HCT116 (cell line): ENCODE measurements at regions not wholly inside any gene's neighbourhood (a gene's known extent, or its start where the extent isn't known, plus 50 kb on each side); places are given as distances from the start of the nearest gene placed in this dataset.

ENCODE experiments used
- ATAC-seq: fragments of 200-7000 bp; cut with Tn5 transposase; 2 replicates; pipeline ENCODE4 v1.9.1; 2020; ENCODE audit warnings: mild to moderate bottlenecking, moderate library complexity
- BruUV-seq: library from RNA; stranded (reverse); fragments of 400-500 nt; replicated peaks from 2 replicates; lab custom pipeline; 2021; lab: Mats Ljungman, UMichigan
- CTCF ChIA-PET: fragments of 300-600 bp; sonication (Branson Sonifier 250); formaldehyde crosslinking; loops from one replicate; lab custom pipeline; 2021; ENCODE audit warnings: antibody characterized with exemption; lab: Charles Lee
- POLR2A ChIA-PET: fragments of 300-600, 350-600 bp; sonication (Branson Sonifier 250); formaldehyde crosslinking; loops from one replicate; lab custom pipeline; 2021; ENCODE audit warnings: antibody characterized with exemption; lab: Charles Lee
- RAD21 ChIA-PET, 2 experiments: fragments of 300-600 bp; sonication (Branson Sonifier 250); formaldehyde crosslinking; loops; one replicate each; lab custom pipeline; 2023; ENCODE audit warnings: low total read pairs in 2 of 2; ENCODE audit not compliant: uncharacterized antibody in 2 of 2, unreplicated experiment in 2 of 2, low non-redundant PET in 1 of 2; lab: Charles Lee
- DNase-seq: peaks from one replicate; pipeline ENCODE4 v3.0.0-alpha.2; 2010; ENCODE audit warnings: low read depth, low spot score
- H2AFZ ChIP-seq: fragments of 200-600 bp; shearing (Covaris generic), sonication (generic); 2 replicates; pipeline ENCODE4 v1.6.1; 2017; ENCODE audit warnings: low read depth, mixed run types, mixed read lengths, antibody characterized with exemption, low read length; ENCODE audit not compliant: poor library complexity, severe bottlenecking
- H3K27ac ChIP-seq: 2 replicates; pipeline ENCODE4 v1.5.1; 2012; ENCODE audit warnings: low read depth, low read length
- H3K27me3 ChIP-seq: fragments of 200-600 bp; sonication (generic); 2 replicates; pipeline ENCODE4 v1.6.1; 2016; ENCODE audit warnings: mixed run types, low read length, mixed read lengths; ENCODE audit not compliant: insufficient read depth
- H3K36me3 ChIP-seq, 2 experiments: fragments of 200-500 bp in 1 of 2; fragments of 200-600 bp in 1 of 2; sonication (Bioruptor generic) in 1 of 2; sonication (generic) in 1 of 2; 2 replicates each; pipeline versions ENCODE4 v1.5.1 to v1.6.1; 2014 to 2016; ENCODE audit warnings: low read length in 2 of 2, inconsistent platforms in 1 of 2, mixed read lengths in 1 of 2, mixed run types in 1 of 2; ENCODE audit not compliant: insufficient read depth in 2 of 2, control insufficient read depth in 1 of 2
- H3K4me1 ChIP-seq, 2 experiments: fragments of 200-600 bp in 1 of 2; sonication (generic) in 1 of 2; 2 replicates each; pipeline versions ENCODE4 v1.5.1 to v1.6.1; 2012 to 2017; ENCODE audit warnings: low read length in 2 of 2, inconsistent platforms in 1 of 2, mild to moderate bottlenecking in 1 of 2, mixed read lengths in 1 of 2, mixed run types in 1 of 2, moderate library complexity in 1 of 2; ENCODE audit not compliant: insufficient read depth in 2 of 2, control insufficient read depth in 1 of 2
- H3K4me2 ChIP-seq: fragments of 200-600 bp; sonication (generic); 2 replicates; pipeline ENCODE4 v1.6.1; 2017; ENCODE audit warnings: mixed run types, low read length, mixed read lengths
- H3K4me3 ChIP-seq, 2 experiments: fragments of 200-600 bp in 1 of 2; sonication (generic) in 1 of 2; replicated peaks in 1 of 2; 2 replicates each; pipeline ENCODE4 v1.5.1; 2011 to 2016; ENCODE audit warnings: low read length in 2 of 2, control low read depth in 1 of 2, low read depth in 1 of 2, mild to moderate bottlenecking in 1 of 2, mixed read lengths in 1 of 2, mixed run types in 1 of 2
- H3K79me2 ChIP-seq: fragments of 200-600 bp; sonication (generic); 2 replicates; pipeline ENCODE4 v1.6.1; 2017; ENCODE audit warnings: mild to moderate bottlenecking, mixed run types, low read length, moderate library complexity, mixed read lengths; ENCODE audit not compliant: insufficient read depth
- H3K9ac ChIP-seq: fragments of 200-600 bp; sonication (generic); 2 replicates; pipeline ENCODE4 v1.6.1; 2016; ENCODE audit warnings: low read length, mixed read lengths
- H3K9me2 ChIP-seq: fragments of 200-600 bp; sonication (generic), shearing (Covaris generic); 2 replicates; pipeline ENCODE4 v1.6.1; 2017; ENCODE audit warnings: mixed run types, mild to moderate bottlenecking, moderate library complexity; ENCODE audit not compliant: insufficient read depth
- H3K9me3 ChIP-seq, 2 experiments: fragments of 200-500 bp in 1 of 2; fragments of 200-600 bp in 1 of 2; sonication (Bioruptor generic) in 1 of 2; sonication (generic) in 1 of 2; 2 replicates each; pipeline ENCODE4 v1.6.1; 2014 to 2017; ENCODE audit warnings: low read length in 2 of 2, mixed read lengths in 2 of 2, inconsistent platforms in 1 of 2, low read depth in 1 of 2, mild to moderate bottlenecking in 1 of 2, mixed run types in 1 of 2, moderate library complexity in 1 of 2; ENCODE audit not compliant: control insufficient read depth in 1 of 2, insufficient read depth in 1 of 2
- H4K20me1 ChIP-seq: fragments of 200-600 bp; sonication (generic), shearing (Covaris generic); 2 replicates; pipeline ENCODE4 v1.6.1; 2017; ENCODE audit warnings: mixed run types, mild to moderate bottlenecking, moderate library complexity; ENCODE audit not compliant: insufficient read depth
- CBX3 ChIP-seq: IDR thresholded peaks from 2 replicates; pipeline ENCODE4 v1.6.1; 2012; ENCODE audit warnings: low read depth
- EGR1 ChIP-seq: IDR thresholded peaks from 2 replicates; pipeline ENCODE4 v1.6.1; 2012; ENCODE audit warnings: low read depth
- ELF1 ChIP-seq: IDR thresholded peaks from 2 replicates; pipeline ENCODE4 v1.6.1; 2012; ENCODE audit warnings: low read depth, borderline replicate concordance
- EZH2phosphoT487 ChIP-seq: fragments of 200-600 bp; IDR thresholded peaks from 2 replicates; pipeline ENCODE4 v1.6.1; 2018; ENCODE audit warnings: antibody characterized with exemption, borderline replicate concordance
- FOSL1 ChIP-seq: IDR thresholded peaks from 2 replicates; pipeline ENCODE4 v1.6.1; 2012; ENCODE audit warnings: low read depth
- JUND ChIP-seq: IDR thresholded peaks from 2 replicates; pipeline ENCODE4 v1.6.1; 2012
- RAD21 ChIP-seq: IDR thresholded peaks from 2 replicates; pipeline ENCODE4 v1.6.1; 2012; ENCODE audit warnings: low read depth, mild to moderate bottlenecking
- SP1 ChIP-seq: IDR thresholded peaks from 2 replicates; pipeline ENCODE4 v1.6.1; 2012; ENCODE audit warnings: low read depth
- TCF7L2 ChIP-seq: IDR thresholded peaks from 2 replicates; pipeline ENCODE4 v1.7.0; 2011; ENCODE audit warnings: borderline replicate concordance, inconsistent platforms; ENCODE audit not compliant: insufficient read depth, insufficient read length; ENCODE audit errors: extremely low read depth
- ZFX ChIP-seq: fragments of 450-650 bp; IDR thresholded peaks from 2 replicates; pipeline ENCODE4 v1.6.1; 2017
- ZNF274 ChIP-seq: fragments of 200-500 bp; sonication (Bioruptor generic); IDR thresholded peaks from 2 replicates; pipeline ENCODE4 v1.6.1; 2014; ENCODE audit warnings: mild to moderate bottlenecking, low read depth, low read length, inconsistent platforms
- intact Hi-C: fragments of 100-400 bp; cut with micrococcal nuclease; formaldehyde crosslinking; loops from 2 replicates; pipeline ENCODE4 v1.10.0; 2022
- TF ChIP-seq, protein P1 (sequence below), 3 experiments: fragments of 200-600 bp in 1 of 3; sonication (generic) in 1 of 3; IDR thresholded peaks in 2 of 3; conservative IDR thresholded peaks in 1 of 3; 2 replicates each; pipeline ENCODE4 v1.5.1; 2012 to 2017; ENCODE audit warnings: low read depth in 2 of 3, low read length in 2 of 3, antibody characterized with exemption in 1 of 3, borderline replicate concordance in 1 of 3, control low read depth in 1 of 3, mild to moderate bottlenecking in 1 of 3, mixed read lengths in 1 of 3, mixed run types in 1 of 3, moderate library complexity in 1 of 3; ENCODE audit not compliant: insufficient read depth in 1 of 3
- TF ChIP-seq, protein P2 (sequence below): IDR thresholded peaks from 2 replicates; pipeline ENCODE4 v1.6.1; 2012
- TF ChIP-seq, protein P3 (sequence below): IDR thresholded peaks from 2 replicates; pipeline ENCODE4 v1.6.1; 2012; ENCODE audit warnings: low read depth

DNA sequence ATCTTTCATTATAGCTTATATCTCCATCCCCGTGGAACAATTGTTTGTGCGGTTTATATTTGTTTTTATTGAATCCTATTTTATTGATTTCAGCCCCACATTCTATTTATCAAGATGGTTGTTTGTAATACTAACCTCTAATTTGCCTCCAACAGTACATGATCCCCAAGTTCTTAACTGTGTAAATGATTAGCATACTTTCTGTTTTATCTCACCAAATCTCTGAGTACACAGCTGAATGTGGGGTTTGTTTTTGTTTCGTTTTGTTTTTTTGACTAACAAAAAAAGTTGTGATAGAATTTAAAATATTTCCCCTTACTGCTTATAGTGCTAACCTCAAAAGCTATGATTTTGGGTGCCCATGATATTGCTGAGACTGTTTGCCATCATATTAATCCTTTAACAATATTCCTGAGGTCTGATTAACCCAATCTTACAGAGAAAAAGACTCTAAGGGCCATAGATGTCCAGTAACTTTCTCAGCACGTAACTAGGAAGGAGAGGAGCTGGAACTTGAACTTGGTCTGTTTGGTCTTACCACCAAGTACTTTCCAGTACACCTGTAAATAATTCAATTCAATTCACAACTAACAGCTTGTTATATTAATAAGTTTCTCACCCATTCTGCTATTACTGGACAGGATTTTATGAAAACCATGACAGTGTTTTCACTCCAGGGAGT is 789.8 kb downstream of the TUSC7 start:
- Histone ChIP-seq H3K4me1 (no peaks in the 10 kb centered on the region), H3K4me2 (no peak overlapping the region), H3K9me2 (no peaks in the 10 kb centered on the region), H2AFZ (no peak overlapping the region)
- intact Hi-C loops = no loop called here
- ChIA-PET RAD21 (no interaction called here), POLR2A (no interaction called here), CTCF (no interaction called here)
- TF ChIP-seq EZH2phosphoT487 (no peak), TCF7L2 (no peak), JUND (no peak), ZNF274 (no peak), FOSL1 (no peak), EGR1 (no peak), CBX3 (no peak), SP1 (no peak), ELF1 (no peak), RAD21 (no peak), ZFX (no peak)
- TF ChIP-seq, protein P1, sequence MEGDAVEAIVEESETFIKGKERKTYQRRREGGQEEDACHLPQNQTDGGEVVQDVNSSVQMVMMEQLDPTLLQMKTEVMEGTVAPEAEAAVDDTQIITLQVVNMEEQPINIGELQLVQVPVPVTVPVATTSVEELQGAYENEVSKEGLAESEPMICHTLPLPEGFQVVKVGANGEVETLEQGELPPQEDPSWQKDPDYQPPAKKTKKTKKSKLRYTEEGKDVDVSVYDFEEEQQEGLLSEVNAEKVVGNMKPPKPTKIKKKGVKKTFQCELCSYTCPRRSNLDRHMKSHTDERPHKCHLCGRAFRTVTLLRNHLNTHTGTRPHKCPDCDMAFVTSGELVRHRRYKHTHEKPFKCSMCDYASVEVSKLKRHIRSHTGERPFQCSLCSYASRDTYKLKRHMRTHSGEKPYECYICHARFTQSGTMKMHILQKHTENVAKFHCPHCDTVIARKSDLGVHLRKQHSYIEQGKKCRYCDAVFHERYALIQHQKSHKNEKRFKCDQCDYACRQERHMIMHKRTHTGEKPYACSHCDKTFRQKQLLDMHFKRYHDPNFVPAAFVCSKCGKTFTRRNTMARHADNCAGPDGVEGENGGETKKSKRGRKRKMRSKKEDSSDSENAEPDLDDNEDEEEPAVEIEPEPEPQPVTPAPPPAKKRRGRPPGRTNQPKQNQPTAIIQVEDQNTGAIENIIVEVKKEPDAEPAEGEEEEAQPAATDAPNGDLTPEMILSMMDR (IDR thresholded peaks at IDR 0.05 in 2 of 3, conservative IDR thresholded peaks at IDR 0.05 in 1 of 3; ENCODE audit: borderline replicate concordance in 1 of 3, insufficient read depth in 1 of 3, low read depth in 2 of 3, low read length in 2 of 3) = no peak
- TF ChIP-seq, protein P2, sequence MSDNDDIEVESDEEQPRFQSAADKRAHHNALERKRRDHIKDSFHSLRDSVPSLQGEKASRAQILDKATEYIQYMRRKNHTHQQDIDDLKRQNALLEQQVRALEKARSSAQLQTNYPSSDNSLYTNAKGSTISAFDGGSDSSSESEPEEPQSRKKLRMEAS = no peak
- TF ChIP-seq, protein P3, sequence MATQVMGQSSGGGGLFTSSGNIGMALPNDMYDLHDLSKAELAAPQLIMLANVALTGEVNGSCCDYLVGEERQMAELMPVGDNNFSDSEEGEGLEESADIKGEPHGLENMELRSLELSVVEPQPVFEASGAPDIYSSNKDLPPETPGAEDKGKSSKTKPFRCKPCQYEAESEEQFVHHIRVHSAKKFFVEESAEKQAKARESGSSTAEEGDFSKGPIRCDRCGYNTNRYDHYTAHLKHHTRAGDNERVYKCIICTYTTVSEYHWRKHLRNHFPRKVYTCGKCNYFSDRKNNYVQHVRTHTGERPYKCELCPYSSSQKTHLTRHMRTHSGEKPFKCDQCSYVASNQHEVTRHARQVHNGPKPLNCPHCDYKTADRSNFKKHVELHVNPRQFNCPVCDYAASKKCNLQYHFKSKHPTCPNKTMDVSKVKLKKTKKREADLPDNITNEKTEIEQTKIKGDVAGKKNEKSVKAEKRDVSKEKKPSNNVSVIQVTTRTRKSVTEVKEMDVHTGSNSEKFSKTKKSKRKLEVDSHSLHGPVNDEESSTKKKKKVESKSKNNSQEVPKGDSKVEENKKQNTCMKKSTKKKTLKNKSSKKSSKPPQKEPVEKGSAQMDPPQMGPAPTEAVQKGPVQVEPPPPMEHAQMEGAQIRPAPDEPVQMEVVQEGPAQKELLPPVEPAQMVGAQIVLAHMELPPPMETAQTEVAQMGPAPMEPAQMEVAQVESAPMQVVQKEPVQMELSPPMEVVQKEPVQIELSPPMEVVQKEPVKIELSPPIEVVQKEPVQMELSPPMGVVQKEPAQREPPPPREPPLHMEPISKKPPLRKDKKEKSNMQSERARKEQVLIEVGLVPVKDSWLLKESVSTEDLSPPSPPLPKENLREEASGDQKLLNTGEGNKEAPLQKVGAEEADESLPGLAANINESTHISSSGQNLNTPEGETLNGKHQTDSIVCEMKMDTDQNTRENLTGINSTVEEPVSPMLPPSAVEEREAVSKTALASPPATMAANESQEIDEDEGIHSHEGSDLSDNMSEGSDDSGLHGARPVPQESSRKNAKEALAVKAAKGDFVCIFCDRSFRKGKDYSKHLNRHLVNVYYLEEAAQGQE = no peak
- TF ChIP-seq, all 23 proteins: peak for 0
- no TSS peak for BruUV-seq
- Histone ChIP-seq H4K20me1 (no peaks in the 10 kb centered on the region), H3K27ac (no peak overlapping the region), H3K4me3 (no peak overlapping the region), H3K36me3 (no peaks in the 10 kb centered on the region), H3K79me2 (no peaks in the 10 kb centered on the region), H3K27me3 (no peaks in the 10 kb centered on the region), H3K9ac (no peak overlapping the region), H3K9me3 (no peaks in the 10 kb centered on the region)
- no peak for ATAC-seq
- no peak for DNase-seq
